ENCODE measurements at regions not wholly inside any gene's neighbourhood (a gene's known extent, or its start where the extent isn't known, plus 50 kb on each side); places are given as distances from the start of the nearest gene placed in this dataset.

DNA sequence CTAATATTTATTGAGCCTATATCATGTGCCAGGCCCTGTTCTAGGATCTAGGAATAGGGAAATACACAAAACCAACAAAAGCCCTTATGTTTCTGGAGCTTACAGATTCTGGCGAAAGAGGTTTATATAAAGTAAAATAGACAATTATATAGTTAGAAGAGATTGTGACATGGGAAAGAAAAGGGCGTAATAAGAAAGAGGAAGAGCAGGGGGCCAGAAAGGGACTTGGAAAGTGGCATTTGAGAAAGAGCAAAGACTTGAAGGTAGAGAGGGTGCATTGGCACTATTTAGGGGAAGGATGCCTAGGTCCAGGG lies 322.5 kb upstream of the FAM78B start:
- TF ChIP-seq CTCF (IDR thresholded peaks at IDR 0.05; ENCODE audit: insufficient read depth, low read length, poor library complexity, severe bottlenecking), result no peak
- TF ChIP-seq EZH2phosphoT487 (conservative IDR thresholded peaks at IDR 0.05; ENCODE audit: low read length), result no peak
